ENCODE measurements at regions not wholly inside any gene's neighbourhood (a gene's known extent, or its start where the extent isn't known, plus 50 kb on each side); places are given as distances from the start of the nearest gene placed in this dataset.

DNA sequence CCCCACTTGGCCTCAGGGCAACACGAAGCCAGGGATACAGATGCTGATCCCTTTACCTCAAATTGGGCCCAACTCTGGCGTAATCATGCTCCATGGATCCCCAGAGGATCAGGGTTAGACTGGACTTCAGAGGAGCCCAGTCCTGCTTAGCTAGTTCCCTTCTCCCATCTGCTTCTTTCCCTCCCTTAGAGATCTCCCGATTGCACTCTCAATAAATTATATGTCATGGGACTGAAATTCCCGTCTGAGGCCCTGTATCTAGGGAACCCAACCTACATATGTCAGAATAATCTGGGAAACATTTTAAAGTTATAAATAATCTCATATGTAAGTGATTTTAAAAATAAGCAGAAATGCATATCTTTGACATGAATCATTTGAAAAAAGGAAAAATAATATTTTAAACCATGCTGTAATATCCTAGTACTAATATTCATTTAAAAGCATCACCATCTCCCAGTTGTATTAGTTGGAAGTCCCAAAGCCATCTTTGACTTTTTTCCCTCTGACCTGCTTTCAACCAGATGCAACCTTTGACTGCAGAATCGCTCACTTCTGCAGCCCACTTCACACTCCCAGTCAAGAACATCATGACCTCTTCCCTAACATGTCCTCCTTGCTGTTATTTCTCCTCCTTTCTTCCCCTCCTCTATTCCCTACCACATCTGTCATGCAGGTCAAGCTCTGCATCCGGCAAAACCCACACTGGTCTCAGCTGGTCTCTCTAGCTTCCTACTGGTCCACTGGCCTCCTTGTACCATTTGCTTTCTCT, 393.6 kb downstream of the BTBD3 start:
- Histone ChIP-seq H3K9me3 (ENCODE audit: low read depth) (no peaks in the 10 kb centered on the region), H3K4me2 (no peak overlapping the region), H3K36me3 (no peaks in the 10 kb centered on the region), H3K4me3 (no peak overlapping the region), H3K27me3 (no peaks in the 10 kb centered on the region), H3K79me2 (ENCODE audit: low read depth) (no peaks in the 10 kb centered on the region), H3K4me1 (no peaks in the 10 kb centered on the region), H4K20me1 (ENCODE audit: low read depth) (no peaks in the 10 kb centered on the region), H3F3A (ENCODE audit: low read depth) (no peaks in the 10 kb centered on the region), H3K27ac (no peak overlapping the region), H3K9ac (no peak overlapping the region), H2AFZ (replicated peaks) (no peak overlapping the region)
- no peak for TF ChIP-seq EZH2phosphoT487 (IDR thresholded peaks at IDR 0.05)
- TF ChIP-seq EZH2 (IDR thresholded peaks at IDR 0.05), result no peak
- TF ChIP-seq, protein P1, sequence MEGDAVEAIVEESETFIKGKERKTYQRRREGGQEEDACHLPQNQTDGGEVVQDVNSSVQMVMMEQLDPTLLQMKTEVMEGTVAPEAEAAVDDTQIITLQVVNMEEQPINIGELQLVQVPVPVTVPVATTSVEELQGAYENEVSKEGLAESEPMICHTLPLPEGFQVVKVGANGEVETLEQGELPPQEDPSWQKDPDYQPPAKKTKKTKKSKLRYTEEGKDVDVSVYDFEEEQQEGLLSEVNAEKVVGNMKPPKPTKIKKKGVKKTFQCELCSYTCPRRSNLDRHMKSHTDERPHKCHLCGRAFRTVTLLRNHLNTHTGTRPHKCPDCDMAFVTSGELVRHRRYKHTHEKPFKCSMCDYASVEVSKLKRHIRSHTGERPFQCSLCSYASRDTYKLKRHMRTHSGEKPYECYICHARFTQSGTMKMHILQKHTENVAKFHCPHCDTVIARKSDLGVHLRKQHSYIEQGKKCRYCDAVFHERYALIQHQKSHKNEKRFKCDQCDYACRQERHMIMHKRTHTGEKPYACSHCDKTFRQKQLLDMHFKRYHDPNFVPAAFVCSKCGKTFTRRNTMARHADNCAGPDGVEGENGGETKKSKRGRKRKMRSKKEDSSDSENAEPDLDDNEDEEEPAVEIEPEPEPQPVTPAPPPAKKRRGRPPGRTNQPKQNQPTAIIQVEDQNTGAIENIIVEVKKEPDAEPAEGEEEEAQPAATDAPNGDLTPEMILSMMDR (IDR thresholded peaks at IDR 0.05), result no peak
- Mint-ChIP-seq H3K27ac (no peak overlapping the region), H3K4me3 (no peak overlapping the region), H3K4me1 (no peaks in the 10 kb centered on the region), H3K27me3 (ENCODE audit: insufficient read depth, low read depth) (peaks cover 2% of the 10 kb centered on the region), H3K9me3 (peaks cover 2% of the 10 kb centered on the region), H3K36me3 (no peaks in the 10 kb centered on the region)
- no peak for DNase-seq (ENCODE audit: low spot score)

GRCh38 chr20:12315652-12316051, 398.0 kb downstream of the BTBD3 start:
- H3K79me2 ChIP-seq (ENCODE audit: low read depth), result no peaks in the 10 kb centered on the region
- H3K4me1 Mint-ChIP-seq, result peaks cover 8% of the 10 kb centered on the region
- H3K9me3 Mint-ChIP-seq, result no peaks in the 10 kb centered on the region
- no peak overlapping the region for H3K4me3 Mint-ChIP-seq
- H3K4me1 ChIP-seq, result peaks cover 5% of the 10 kb centered on the region
- H3K9me3 ChIP-seq (ENCODE audit: low read depth), result no peaks in the 10 kb centered on the region
- H3K9ac ChIP-seq, result no peak overlapping the region
- H3K36me3 Mint-ChIP-seq, result no peaks in the 10 kb centered on the region
- TF ChIP-seq EZH2phosphoT487 (IDR thresholded peaks at IDR 0.05), result no peak
- TF ChIP-seq, protein P1 (IDR thresholded peaks at IDR 0.05), result no peak
- TF ChIP-seq EZH2 (IDR thresholded peaks at IDR 0.05), result no peak
- no peak overlapping the region for H2AFZ ChIP-seq (replicated peaks)
- H4K20me1 ChIP-seq (ENCODE audit: low read depth), result no peaks in the 10 kb centered on the region
- H3K27me3 Mint-ChIP-seq (ENCODE audit: insufficient read depth, low read depth), result no peaks in the 10 kb centered on the region
- no peak overlapping the region for H3K4me2 ChIP-seq
- H3K4me3 ChIP-seq, result no peak overlapping the region
- no peak for DNase-seq (ENCODE audit: low spot score)
- H3K27ac Mint-ChIP-seq, result no peak overlapping the region
- no peaks in the 10 kb centered on the region for H3K36me3 ChIP-seq
- no peaks in the 10 kb centered on the region for H3K27me3 ChIP-seq
- H3F3A ChIP-seq (ENCODE audit: low read depth), result no peaks in the 10 kb centered on the region
- H3K27ac ChIP-seq, result no peak overlapping the region

- H3K27ac Mint-ChIP-seq, result no peak overlapping the region
- Histone ChIP-seq H3K4me3 (no peak overlapping the region), H3K36me3 (no peaks in the 10 kb centered on the region), H3K4me1 (peaks cover 5% of the 10 kb centered on the region), H3K9me3 (ENCODE audit: low read depth) (no peaks in the 10 kb centered on the region), H3K79me2 (ENCODE audit: low read depth) (no peaks in the 10 kb centered on the region), H3K27me3 (no peaks in the 10 kb centered on the region), H2AFZ (replicated peaks) (no peak overlapping the region), H3K9ac (no peak overlapping the region), H3K27ac (no peak overlapping the region), H4K20me1 (ENCODE audit: low read depth) (no peaks in the 10 kb centered on the region), H3K4me2 (no peak overlapping the region), H3F3A (ENCODE audit: low read depth) (no peaks in the 10 kb centered on the region)
- DNase-seq (ENCODE audit: low spot score), result no peak
- H3K27me3 Mint-ChIP-seq (ENCODE audit: insufficient read depth, low read depth), result no peaks in the 10 kb centered on the region
- peaks cover 8% of the 10 kb centered on the region for H3K4me1 Mint-ChIP-seq
- no peak overlapping the region for H3K4me3 Mint-ChIP-seq
- no peaks in the 10 kb centered on the region for H3K36me3 Mint-ChIP-seq
- TF ChIP-seq EZH2 (IDR thresholded peaks at IDR 0.05) (no peak), EZH2phosphoT487 (IDR thresholded peaks at IDR 0.05) (no peak)
- TF ChIP-seq, protein P1 (IDR thresholded peaks at IDR 0.05), result no peak
- no peaks in the 10 kb centered on the region for H3K9me3 Mint-ChIP-seq
These were observed 399.1 kb downstream of the BTBD3 start for GRCh38 chr20:12316794-12317193.
